HuH-7.5 (cell line): ENCODE measurements at regions not wholly inside any gene's neighbourhood (a gene's known extent, or its start where the extent isn't known, plus 50 kb on each side); places are given as distances from the start of the nearest gene placed in this dataset.
"Not testable (repeated sequence)": the region's sequence is repeated elsewhere in the genome, so short reads cannot be mapped to it uniquely, and the experiment has no call there.

ENCODE experiments used
- DNase-seq: peaks from one replicate; pipeline ENCODE4 v3.0.0; 2011; ENCODE audit warnings: low spot score

- not testable (repeated sequence) for DNase-seq
Observed at GRCh38 chr14:37891500-37891899, 296.1 kb downstream of the TTC6 start.

- DNase-seq: no peak
Observed at GRCh38 chr14:37894463-37894862, 299.0 kb downstream of the TTC6 start.

- no peak for DNase-seq
Observed at GRCh38 chr14:37899365-37899764, 303.9 kb downstream of the TTC6 start.

GRCh38 chr14:37900561-37900960, 305.1 kb downstream of the TTC6 start:
- DNase-seq: no peak

GRCh38 chr14:37901978-37902377, 305.7 kb upstream of the SSTR1 start:
- no peak for DNase-seq

- no peak for DNase-seq
Observed at GRCh38 chr14:37903343-37904191, 304.1 kb upstream of the SSTR1 start.

GRCh38 chr14:37924622-37925021, 283.1 kb upstream of the SSTR1 start:
- DNase-seq: no peak

GRCh38 chr14:37932008-37932407, 275.7 kb upstream of the SSTR1 start:
- DNase-seq: no peak

GRCh38 chr14:37932481-37932880, 275.2 kb upstream of the SSTR1 start:
- DNase-seq: no peak

- no peak for DNase-seq
Observed at GRCh38 chr14:37936971-37937370, 270.7 kb upstream of the SSTR1 start.

- no peak for DNase-seq
Observed at GRCh38 chr14:37939442-37940028, 268.2 kb upstream of the SSTR1 start.

- DNase-seq: no peak
Observed at GRCh38 chr14:37945959-37946358, 261.7 kb upstream of the SSTR1 start.

GRCh38 chr14:37946819-37947218, 260.9 kb upstream of the SSTR1 start:
- DNase-seq: no peak

- DNase-seq: no peak
Observed at GRCh38 chr14:37948266-37948665, 259.4 kb upstream of the SSTR1 start.

GRCh38 chr14:37968664-37969240, 239.0 kb upstream of the SSTR1 start:
- DNase-seq: no peak

- DNase-seq: no peak
Observed at GRCh38 chr14:37969511-37969979, 238.2 kb upstream of the SSTR1 start.

- no peak for DNase-seq
Observed at GRCh38 chr14:37970696-37971095, 237.0 kb upstream of the SSTR1 start.

GRCh38 chr14:37972941-37973887, 234.5 kb upstream of the SSTR1 start:
- DNase-seq: no peak

GRCh38 chr14:37974421-37974820, 233.3 kb upstream of the SSTR1 start:
- DNase-seq: no peak

- no peak for DNase-seq
Observed at GRCh38 chr14:37977481-37977880, 230.2 kb upstream of the SSTR1 start.

GRCh38 chr14:37985826-37986470, 221.8 kb upstream of the SSTR1 start:
- DNase-seq: no peak

- DNase-seq: no peak
Observed at GRCh38 chr14:37988472-37988871, 219.2 kb upstream of the SSTR1 start.
